ENCODE measurements at regions not wholly inside any gene's neighbourhood (a gene's known extent, or its start where the extent isn't known, plus 50 kb on each side); places are given as distances from the start of the nearest gene placed in this dataset.

DNA sequence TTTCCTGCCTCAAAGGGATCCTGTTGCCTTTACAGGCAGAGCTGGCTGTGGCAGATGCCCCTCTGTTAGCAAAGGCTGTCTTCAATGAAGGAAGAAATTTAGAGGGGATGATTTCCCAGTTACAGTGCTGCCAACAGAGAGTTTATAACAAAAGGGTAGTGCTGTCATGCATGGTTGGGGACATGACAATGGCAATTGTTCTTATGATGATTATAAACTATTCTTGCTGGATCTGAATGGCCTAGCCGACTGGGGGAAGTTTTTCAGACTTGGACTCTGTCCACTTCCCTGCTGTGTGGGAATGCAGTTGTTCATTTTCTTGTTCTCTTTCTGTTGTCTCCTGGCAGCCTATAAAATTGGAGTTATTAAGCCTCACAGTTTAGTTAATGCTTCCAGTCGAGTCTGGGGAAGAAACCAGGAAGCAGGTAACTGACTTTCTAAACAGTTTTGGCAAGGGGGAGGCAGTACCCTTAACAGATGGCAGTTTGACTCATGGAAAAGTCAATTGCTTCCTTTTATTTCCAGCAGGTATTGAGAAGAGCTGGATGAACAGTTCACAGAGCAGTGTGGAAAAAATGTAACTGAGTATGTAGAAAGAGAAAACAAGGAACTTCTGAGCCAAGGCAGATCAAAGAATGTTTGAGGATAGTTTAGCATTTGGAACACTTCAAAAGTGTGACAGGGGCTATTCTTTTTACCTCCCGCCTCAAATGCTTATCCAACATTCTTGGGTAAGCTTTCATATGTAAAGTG is 582.6 kb downstream of the RAPGEF2 start:
- TF ChIP-seq EP300 (IDR thresholded peaks at IDR 0.05; ENCODE audit: borderline replicate concordance in 1 of 2, control insufficient read depth in 1 of 2, low read depth in 2 of 2, low read length in 2 of 2) (no peak), POLR2A (IDR thresholded peaks at IDR 0.05; ENCODE audit: low read depth, low read length) (no peak), USF1 (IDR thresholded peaks at IDR 0.05; ENCODE audit: borderline replicate concordance, extremely low read length, insufficient read depth, low read depth, low read length) (no peak), CTCF (IDR thresholded peaks at IDR 0.05 in 2 of 3, conservative IDR thresholded peaks at IDR 0.05 in 1 of 3; ENCODE audit: control insufficient read depth in 2 of 3, extremely low read depth in 1 of 3, insufficient read depth in 1 of 3, low read depth in 3 of 3, low read length in 3 of 3) (no peak), YY1 (IDR thresholded peaks at IDR 0.05; ENCODE audit: low read depth, low read length) (no peak), TCF3 (IDR thresholded peaks at IDR 0.05; ENCODE audit: borderline replicate concordance, insufficient read depth, low read depth, low read length) (no peak), USF2 (IDR thresholded peaks at IDR 0.05; ENCODE audit: borderline replicate concordance, low read depth, low read length) (no peak), SREBF2 (IDR thresholded peaks at IDR 0.05; ENCODE audit: low read length) (no peak)
